ENCODE measurements at regions not wholly inside any gene's neighbourhood (a gene's known extent, or its start where the extent isn't known, plus 50 kb on each side); places are given as distances from the start of the nearest gene placed in this dataset.

- no peak for DNase-seq
These were observed 68.3 kb upstream of the NR5A2 start for GRCh38 chr1:199959033-199959774.

- no peak for DNase-seq
These were observed 67.8 kb upstream of the NR5A2 start for GRCh38 chr1:199959775-199960110.

- no peak for DNase-seq
These were observed 57.4 kb upstream of the NR5A2 start for GRCh38 chr1:199970125-199970524.

- DNase-seq, result no peak
These were observed 50.9 kb upstream of the NR5A2 start for GRCh38 chr1:199976496-199977144.
